ENCODE measurements at regions not wholly inside any gene's neighbourhood (a gene's known extent, or its start where the extent isn't known, plus 50 kb on each side); places are given as distances from the start of the nearest gene placed in this dataset.

- no peak overlapping the region for H3K56ac ChIP-seq (replicated peaks; ENCODE audit: insufficient read length, low read depth, low read length)
- no peak overlapping the region for H2AK5ac ChIP-seq (ENCODE audit: low read depth, low read length)
- H3K4me3 ChIP-seq (ENCODE audit: extremely low read depth in 1 of 4, insufficient read depth in 2 of 4, low read depth in 3 of 4, low read length in 4 of 4): no peak overlapping the region
- no peak overlapping the region for H3K4ac ChIP-seq (replicated peaks; ENCODE audit: insufficient read length, low read depth, low read length)
- no peaks in the 10 kb centered on the region for H3K36me3 ChIP-seq (ENCODE audit: control insufficient read depth in 2 of 4, insufficient read depth in 4 of 4, low read length in 3 of 4)
- H2BK15ac ChIP-seq (ENCODE audit: low read length): no peak overlapping the region
- H3K27ac ChIP-seq (ENCODE audit: low read depth, low read length): no peak overlapping the region
- WGBS, 2 experiments (ENCODE audit: extremely low coverage in 1 of 2, insufficient coverage in 1 of 2, insufficient read length in 1 of 2, insufficient replicate concordance in 2 of 2, low coverage in 1 of 2, low lambda C conversion rate in 2 of 2, missing lambda C conversion rate in 1 of 2): 85% methylated on average over 2 of the region's 2 CpGs; no CpG with 5 or more reads in 1 of the 2 experiments
- FAIRE-seq: no peak
- H4K5ac ChIP-seq (ENCODE audit: insufficient read length, low read depth, low read length): no peak overlapping the region
- no peak overlapping the region for H3K9ac ChIP-seq (replicated peaks in 1 of 4; ENCODE audit: extremely low read depth in 1 of 4, low read depth in 3 of 4, low read length in 3 of 4)
- H4K91ac ChIP-seq (replicated peaks; ENCODE audit: insufficient read length, low read length): no peak overlapping the region
- H2BK5ac ChIP-seq (ENCODE audit: low read depth, low read length): no peak overlapping the region
- H2BK120ac ChIP-seq (replicated peaks; ENCODE audit: low read depth, low read length): no peak overlapping the region
- no peak overlapping the region for H3K18ac ChIP-seq (ENCODE audit: extremely low read depth, low read length)
- no peaks in the 10 kb centered on the region for H3K4me1 ChIP-seq (replicated peaks in 1 of 4; ENCODE audit: control insufficient read depth in 3 of 4, insufficient read depth in 4 of 4, low read length in 3 of 4)
- no peak overlapping the region for H4K8ac ChIP-seq (ENCODE audit: extremely low read depth, insufficient read depth, low read length)
- no peak overlapping the region for H2BK12ac ChIP-seq (ENCODE audit: low read depth, low read length)
- no peaks in the 10 kb centered on the region for H4K20me1 ChIP-seq (replicated peaks in 1 of 2; ENCODE audit: control insufficient read depth in 1 of 2, insufficient read depth in 2 of 2, low read length in 2 of 2)
- H3K4me2 ChIP-seq (ENCODE audit: insufficient read depth in 1 of 2, low read depth in 2 of 2, low read length in 2 of 2): no peak overlapping the region
- no peaks in the 10 kb centered on the region for H3K79me2 ChIP-seq (ENCODE audit: control insufficient read depth in 1 of 2, insufficient read depth in 2 of 2, low read length in 2 of 2)
- no peak overlapping the region for H3K23ac ChIP-seq (ENCODE audit: insufficient read length)
- POLR2A ChIA-PET (ENCODE audit: partially characterized antibody): no interaction called here
- H3K23me2 ChIP-seq (ENCODE audit: low read depth, low read length): no peaks in the 10 kb centered on the region
- H2AFZ ChIP-seq (ENCODE audit: low read length): no peak overlapping the region
- H3K79me1 ChIP-seq (ENCODE audit: low read depth, low read length): no peaks in the 10 kb centered on the region
- no peak for DNase-seq (ENCODE audit: low read depth in 1 of 2, low spot score in 2 of 2)
- no peak overlapping the region for H3K14ac ChIP-seq (ENCODE audit: insufficient read length)
- no peaks in the 10 kb centered on the region for H3K9me3 ChIP-seq (ENCODE audit: insufficient read depth in 2 of 2, low read depth in 1 of 2, low read length in 1 of 2)
- no peak overlapping the region for H2BK20ac ChIP-seq (ENCODE audit: low read length)
- CTCF ChIA-PET (ENCODE audit: partially characterized antibody): no interaction called here
- H3K27me3 ChIP-seq (replicated peaks in 1 of 4; ENCODE audit: control insufficient read depth in 3 of 4, extremely low read depth in 1 of 4, insufficient read depth in 3 of 4, low read length in 3 of 4): no peaks in the 10 kb centered on the region
- TF ChIP-seq CHD1 (IDR thresholded peaks at IDR 0.05; ENCODE audit: low read depth, low read length) (no peak), SAP30 (IDR thresholded peaks at IDR 0.05; ENCODE audit: insufficient read depth, insufficient replicate concordance, low read length) (no peak), TAF7 (optimal IDR thresholded peaks at IDR 0.05; ENCODE audit: borderline replicate concordance, low read depth, low read length) (no peak), HDAC2 (IDR thresholded peaks at IDR 0.05; ENCODE audit: borderline replicate concordance in 1 of 2, low read depth in 2 of 2, low read length in 2 of 2) (no peak), SP2 (IDR thresholded peaks at IDR 0.05; ENCODE audit: low read length) (no peak), EP300 (IDR thresholded peaks at IDR 0.05; ENCODE audit: borderline replicate concordance in 1 of 2, low read depth in 2 of 2, low read length in 2 of 2) (no peak), SUZ12 (IDR thresholded peaks at IDR 0.05; ENCODE audit: low read length) (no peak), POLR2AphosphoS5 (IDR thresholded peaks at IDR 0.05; ENCODE audit: low read depth, low read length) (no peak), SIN3A (conservative IDR thresholded peaks at IDR 0.05 in 1 of 2, IDR thresholded peaks at IDR 0.05 in 1 of 2; ENCODE audit: low read depth in 1 of 2, low read length in 2 of 2) (no peak), CEBPB (IDR thresholded peaks at IDR 0.05; ENCODE audit: low read depth, low read length) (no peak), SIX5 (IDR thresholded peaks at IDR 0.05; ENCODE audit: low read depth, low read length) (no peak), EZH2 (IDR thresholded peaks at IDR 0.05; ENCODE audit: low read depth, low read length, severe bottlenecking) (no peak), NRF1 (IDR thresholded peaks at IDR 0.05; ENCODE audit: low read depth, low read length) (no peak)
These were observed 459.3 kb upstream of the MEF2C start for GRCh38 chr5:89342106-89342876.
